ENCODE measurements at regions not wholly inside any gene's neighbourhood (a gene's known extent, or its start where the extent isn't known, plus 50 kb on each side); places are given as distances from the start of the nearest gene placed in this dataset.
"Not testable (repeated sequence)": the region's sequence is repeated elsewhere in the genome, so short reads cannot be mapped to it uniquely, and the experiment has no call there.

- Histone ChIP-seq H3K9ac (ENCODE audit: control insufficient read depth, extremely low read depth, insufficient read depth, low read length) (no peak overlapping the region), H3K36me3 (ENCODE audit: control insufficient read depth in 2 of 2, extremely low read depth in 1 of 2, insufficient read depth in 2 of 2, low read length in 2 of 2) (no peaks in the 10 kb centered on the region), H3K4me3 (ENCODE audit: control insufficient read depth in 2 of 3, extremely low read depth in 1 of 3, insufficient read depth in 2 of 3, low read depth in 1 of 3, low read length in 3 of 3) (no peak overlapping the region), H3K27me3 (ENCODE audit: control insufficient read depth, extremely low read depth, insufficient read depth, low read length) (no peaks in the 10 kb centered on the region), H2AFZ (ENCODE audit: control insufficient read depth, low read length) (no peak overlapping the region), H3K27ac (ENCODE audit: control insufficient read depth, insufficient read depth, low read length) (no peak overlapping the region), H3K9me3 (ENCODE audit: control insufficient read depth, low read depth, low read length) (no peaks in the 10 kb centered on the region), H3K4me2 (ENCODE audit: control insufficient read depth, extremely low read depth, insufficient read depth, low read depth, low read length) (no peak overlapping the region), H3K4me1 (ENCODE audit: control insufficient read depth, extremely low read depth, insufficient read depth, low read length) (no peaks in the 10 kb centered on the region), H4K20me1 (ENCODE audit: control insufficient read depth, extremely low read depth, insufficient read depth, low read length) (no peaks in the 10 kb centered on the region), H3K79me2 (ENCODE audit: control insufficient read depth, insufficient read depth, low read length) (no peaks in the 10 kb centered on the region), H3K9me1 (ENCODE audit: control insufficient read depth, extremely low read depth, insufficient read depth, low read length) (no peaks in the 10 kb centered on the region)
- no peak for DNase-seq (ENCODE audit: low read depth, low spot score)
- dilution Hi-C loops (cut with MboI; ENCODE audit: extremely low pct_ligation_motif_present, low sequenced_read_pairs), result no loop called here
- FAIRE-seq, result no peak
- TF ChIP-seq EZH2 (IDR thresholded peaks at IDR 0.05; ENCODE audit: low read length) (no peak), CTCF (optimal IDR thresholded peaks at IDR 0.05 in 1 of 3, IDR thresholded peaks at IDR 0.05 in 1 of 3, conservative IDR thresholded peaks at IDR 0.05 in 1 of 3; ENCODE audit: extremely low read depth in 1 of 3, insufficient read depth in 2 of 3, low read length in 3 of 3) (no peak)
These were observed 88.2 kb upstream of the PTGDR start for GRCh38 chr14:52179141-52179790.

GRCh38 chr14:52175982-52176502 lies 91.5 kb upstream of the PTGDR start:
- Histone ChIP-seq H3K79me2 (ENCODE audit: control insufficient read depth, insufficient read depth, low read length) (no peaks in the 10 kb centered on the region), H3K4me2 (ENCODE audit: control insufficient read depth, extremely low read depth, insufficient read depth, low read depth, low read length) (no peak overlapping the region), H3K9ac (ENCODE audit: control insufficient read depth, extremely low read depth, insufficient read depth, low read length) (no peak overlapping the region), H3K27ac (ENCODE audit: control insufficient read depth, insufficient read depth, low read length) (no peak overlapping the region), H2AFZ (ENCODE audit: control insufficient read depth, low read length) (no peak overlapping the region), H4K20me1 (ENCODE audit: control insufficient read depth, extremely low read depth, insufficient read depth, low read length) (no peaks in the 10 kb centered on the region), H3K9me3 (ENCODE audit: control insufficient read depth, low read depth, low read length) (no peaks in the 10 kb centered on the region), H3K4me1 (ENCODE audit: control insufficient read depth, extremely low read depth, insufficient read depth, low read length) (no peaks in the 10 kb centered on the region), H3K9me1 (ENCODE audit: control insufficient read depth, extremely low read depth, insufficient read depth, low read length) (no peaks in the 10 kb centered on the region), H3K36me3 (ENCODE audit: control insufficient read depth in 2 of 2, extremely low read depth in 1 of 2, insufficient read depth in 2 of 2, low read length in 2 of 2) (no peaks in the 10 kb centered on the region), H3K27me3 (ENCODE audit: control insufficient read depth, extremely low read depth, insufficient read depth, low read length) (no peaks in the 10 kb centered on the region), H3K4me3 (ENCODE audit: control insufficient read depth in 2 of 3, extremely low read depth in 1 of 3, insufficient read depth in 2 of 3, low read depth in 1 of 3, low read length in 3 of 3) (no peak overlapping the region)
- FAIRE-seq, result no peak
- no peak for TF ChIP-seq EZH2 (IDR thresholded peaks at IDR 0.05; ENCODE audit: low read length)
- no peak for TF ChIP-seq CTCF (optimal IDR thresholded peaks at IDR 0.05 in 1 of 3, IDR thresholded peaks at IDR 0.05 in 1 of 3, conservative IDR thresholded peaks at IDR 0.05 in 1 of 3; ENCODE audit: extremely low read depth in 1 of 3, insufficient read depth in 2 of 3, low read length in 3 of 3)
- no peak for DNase-seq (ENCODE audit: low read depth, low spot score)
- dilution Hi-C loops (cut with MboI; ENCODE audit: extremely low pct_ligation_motif_present, low sequenced_read_pairs), result no loop called here

GRCh38 chr14:52171932-52172331 lies 95.6 kb upstream of the PTGDR start:
- DNase-seq (ENCODE audit: low read depth, low spot score); H3K4me1 ChIP-seq (ENCODE audit: control insufficient read depth, extremely low read depth, insufficient read depth, low read length); FAIRE-seq; H3K9me1 ChIP-seq (ENCODE audit: control insufficient read depth, extremely low read depth, insufficient read depth, low read length); H3K4me2 ChIP-seq (ENCODE audit: control insufficient read depth, extremely low read depth, insufficient read depth, low read depth, low read length); H3K9ac ChIP-seq (ENCODE audit: control insufficient read depth, extremely low read depth, insufficient read depth, low read length); dilution Hi-C loops (cut with MboI; ENCODE audit: extremely low pct_ligation_motif_present, low sequenced_read_pairs); H3K27me3 ChIP-seq (ENCODE audit: control insufficient read depth, extremely low read depth, insufficient read depth, low read length); H3K36me3 ChIP-seq (ENCODE audit: control insufficient read depth in 2 of 2, extremely low read depth in 1 of 2, insufficient read depth in 2 of 2, low read length in 2 of 2); H3K27ac ChIP-seq (ENCODE audit: control insufficient read depth, insufficient read depth, low read length); H3K79me2 ChIP-seq (ENCODE audit: control insufficient read depth, insufficient read depth, low read length); H3K4me3 ChIP-seq (ENCODE audit: control insufficient read depth in 2 of 3, extremely low read depth in 1 of 3, insufficient read depth in 2 of 3, low read depth in 1 of 3, low read length in 3 of 3); H2AFZ ChIP-seq (ENCODE audit: control insufficient read depth, low read length); H4K20me1 ChIP-seq (ENCODE audit: control insufficient read depth, extremely low read depth, insufficient read depth, low read length); H3K9me3 ChIP-seq (ENCODE audit: control insufficient read depth, low read depth, low read length): not testable (repeated sequence)
